ENCODE measurements at regions not wholly inside any gene's neighbourhood (a gene's known extent, or its start where the extent isn't known, plus 50 kb on each side); places are given as distances from the start of the nearest gene placed in this dataset.
"Not testable (repeated sequence)": the region's sequence is repeated elsewhere in the genome, so short reads cannot be mapped to it uniquely, and the experiment has no call there.

GRCh38 chr3:94398036-94398435 is 335.2 kb downstream of the NSUN3 start:
- DNase-seq (ENCODE audit: low read depth in 3 of 3, low spot score in 2 of 3): no peak

- DNase-seq (ENCODE audit: low read depth in 3 of 3, low spot score in 2 of 3): no peak
Measured at GRCh38 chr3:94401466-94401865, 338.6 kb downstream of the NSUN3 start.

GRCh38 chr3:94402126-94402525 is 339.3 kb downstream of the NSUN3 start:
- DNase-seq (ENCODE audit: low read depth in 3 of 3, low spot score in 2 of 3): no peak

GRCh38 chr3:94405258-94406035 is 342.6 kb downstream of the NSUN3 start:
- no peak for DNase-seq (ENCODE audit: low read depth in 3 of 3, low spot score in 2 of 3)

- no peak for DNase-seq (ENCODE audit: low read depth in 3 of 3, low spot score in 2 of 3)
Measured at GRCh38 chr3:94406595-94406994, 343.7 kb downstream of the NSUN3 start.

GRCh38 chr3:94412936-94413335 is 350.1 kb downstream of the NSUN3 start:
- not testable (repeated sequence) for DNase-seq (ENCODE audit: low read depth in 3 of 3, low spot score in 2 of 3)

- DNase-seq (ENCODE audit: low read depth in 3 of 3, low spot score in 2 of 3): no peak
Measured at GRCh38 chr3:94413336-94414108, 350.7 kb downstream of the NSUN3 start.

- no peak for DNase-seq (ENCODE audit: low read depth in 3 of 3, low spot score in 2 of 3)
Measured at GRCh38 chr3:94414418-94414817, 351.6 kb downstream of the NSUN3 start.

GRCh38 chr3:94416768-94417167 is 353.9 kb downstream of the NSUN3 start:
- no peak for DNase-seq (ENCODE audit: low read depth in 3 of 3, low spot score in 2 of 3)

GRCh38 chr3:94417963-94418455 is 355.1 kb downstream of the NSUN3 start:
- DNase-seq (ENCODE audit: low read depth in 3 of 3, low spot score in 2 of 3): no peak

- no peak for DNase-seq (ENCODE audit: low read depth in 3 of 3, low spot score in 2 of 3)
Measured at GRCh38 chr3:94420931-94421330, 358.1 kb downstream of the NSUN3 start.

GRCh38 chr3:94423578-94423977 is 360.7 kb downstream of the NSUN3 start:
- DNase-seq (ENCODE audit: low read depth in 3 of 3, low spot score in 2 of 3): no peak

GRCh38 chr3:94429517-94429916 is 366.7 kb downstream of the NSUN3 start:
- no peak for DNase-seq (ENCODE audit: low read depth in 3 of 3, low spot score in 2 of 3)

- no peak for DNase-seq (ENCODE audit: low read depth in 3 of 3, low spot score in 2 of 3)
Measured at GRCh38 chr3:94431876-94432570, 369.2 kb downstream of the NSUN3 start.

- DNase-seq (ENCODE audit: low read depth in 3 of 3, low spot score in 2 of 3): no peak
Measured at GRCh38 chr3:94433811-94434210, 370.9 kb downstream of the NSUN3 start.

- no peak for DNase-seq (ENCODE audit: low read depth in 3 of 3, low spot score in 2 of 3)
Measured at GRCh38 chr3:94440767-94441493, 378.1 kb downstream of the NSUN3 start.

- DNase-seq (ENCODE audit: low read depth in 3 of 3, low spot score in 2 of 3): no peak
Measured at GRCh38 chr3:94441494-94441847, 378.6 kb downstream of the NSUN3 start.

GRCh38 chr3:94453864-94454263 is 391.0 kb downstream of the NSUN3 start:
- DNase-seq (ENCODE audit: low read depth in 3 of 3, low spot score in 2 of 3): no peak

GRCh38 chr3:94459167-94459566 is 396.3 kb downstream of the NSUN3 start:
- no peak for DNase-seq (ENCODE audit: low read depth in 3 of 3, low spot score in 2 of 3)

GRCh38 chr3:94460931-94461330 is 398.1 kb downstream of the NSUN3 start:
- no peak for DNase-seq (ENCODE audit: low read depth in 3 of 3, low spot score in 2 of 3)

GRCh38 chr3:94462931-94463330 is 400.1 kb downstream of the NSUN3 start:
- no peak for DNase-seq (ENCODE audit: low read depth in 3 of 3, low spot score in 2 of 3)

Data from right renal cortex interstitium (tissue), 3 donors.